CD4-positive, alpha-beta T cell treated with Interleukin-21 for 1 hour (primary cell): ENCODE measurements at regions not wholly inside any gene's neighbourhood (a gene's known extent, or its start where the extent isn't known, plus 50 kb on each side); places are given as distances from the start of the nearest gene placed in this dataset.
A peak's percentile ranks its signal among the peaks of the same experiment; 100 is the strongest.
"Not testable (repeated sequence)": the region's sequence is repeated elsewhere in the genome, so short reads cannot be mapped to it uniquely, and the experiment has no call there.

Source experiments
- DNase-seq: peaks from one replicate; pipeline ENCODE4 v3.0.0-alpha.2; 2020

GRCh38 chr2:8343031-8343430, 338.8 kb upstream of the ID2 start:
- no peak for DNase-seq

GRCh38 chr2:8344144-8345097, 337.4 kb upstream of the ID2 start:
- DNase-seq: no peak

GRCh38 chr2:8345200-8345599, 336.7 kb upstream of the ID2 start:
- DNase-seq: no peak

GRCh38 chr2:8346208-8346607, 335.6 kb upstream of the ID2 start:
- DNase-seq: no peak

DNA sequence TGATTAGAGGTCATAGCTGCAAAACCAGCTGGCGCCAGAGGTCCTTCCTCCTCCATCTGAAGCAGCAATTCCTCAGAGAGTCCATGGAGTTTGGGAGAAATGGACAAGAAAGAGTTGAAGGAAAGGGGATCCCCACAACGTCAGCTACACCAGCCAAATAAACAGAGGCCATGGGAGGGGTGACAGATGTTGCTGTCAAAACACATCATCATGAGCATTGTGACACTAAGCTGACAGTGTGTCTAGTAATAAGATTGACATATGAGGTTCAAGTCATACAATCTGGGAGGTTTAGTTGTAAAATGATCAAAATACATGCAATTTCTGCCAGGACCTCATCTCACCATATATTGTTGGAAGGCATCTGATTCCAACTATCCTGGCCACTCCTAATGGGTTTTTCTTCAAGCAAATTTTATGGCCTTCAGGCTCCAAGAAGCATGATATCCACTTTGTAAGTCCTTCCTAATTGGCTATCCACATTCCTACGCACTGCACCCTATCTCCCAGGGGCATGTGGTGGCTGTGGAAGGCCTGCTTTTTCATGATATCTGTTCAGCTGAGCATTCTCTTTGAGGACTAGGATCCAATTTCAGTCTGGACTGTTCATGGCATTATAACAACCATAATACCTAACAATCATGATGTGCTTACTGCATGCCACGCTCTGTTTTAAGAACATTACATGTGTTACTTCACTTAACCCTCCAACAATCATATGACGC, 335.0 kb upstream of the ID2 start:
- DNase-seq: no peak

DNA sequence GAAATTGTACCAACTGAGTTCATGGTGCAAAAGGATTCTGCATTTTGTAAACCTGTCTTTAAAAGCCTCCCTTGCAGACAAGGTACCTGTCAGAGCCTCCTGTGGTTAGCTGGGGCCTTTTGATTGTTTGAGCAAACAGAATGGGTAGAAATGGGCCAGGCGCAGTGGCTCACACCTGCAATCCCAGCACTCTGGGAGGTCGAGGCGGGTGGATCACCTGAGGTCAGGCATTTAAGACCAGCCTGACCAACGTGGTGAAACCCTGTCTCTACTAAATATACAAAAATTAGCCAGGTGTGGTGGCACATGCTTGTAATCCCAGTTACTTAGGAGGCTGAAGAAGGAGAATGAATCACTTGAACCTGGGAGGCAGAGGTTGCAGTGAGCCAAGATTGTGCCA, 332.9 kb upstream of the ID2 start:
- DNase-seq: not testable (repeated sequence)

DNA sequence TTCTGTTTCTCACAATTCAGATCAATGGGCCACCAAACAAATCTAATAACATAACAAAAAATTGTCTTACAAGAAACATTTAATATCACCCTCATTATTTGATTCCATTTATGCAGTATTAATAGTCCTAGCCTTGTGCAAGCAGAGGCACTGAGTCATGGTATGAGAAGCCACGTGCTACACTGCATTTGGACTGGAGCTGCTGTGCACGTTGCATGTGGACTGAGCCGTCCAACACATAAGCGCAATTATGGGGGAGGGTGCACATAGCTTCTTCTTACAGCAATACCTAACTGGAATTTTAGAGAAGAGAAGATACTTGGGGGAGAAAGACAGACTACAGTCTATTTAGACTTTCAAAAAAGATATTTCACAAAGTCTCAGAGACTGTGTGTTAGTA, 329.6 kb upstream of the ID2 start:
- no peak for DNase-seq

- no peak for DNase-seq
These were observed 328.9 kb upstream of the ID2 start for GRCh38 chr2:8352989-8353388.

- no peak for DNase-seq
These were observed 326.6 kb upstream of the ID2 start for GRCh38 chr2:8355102-8355859.

DNA sequence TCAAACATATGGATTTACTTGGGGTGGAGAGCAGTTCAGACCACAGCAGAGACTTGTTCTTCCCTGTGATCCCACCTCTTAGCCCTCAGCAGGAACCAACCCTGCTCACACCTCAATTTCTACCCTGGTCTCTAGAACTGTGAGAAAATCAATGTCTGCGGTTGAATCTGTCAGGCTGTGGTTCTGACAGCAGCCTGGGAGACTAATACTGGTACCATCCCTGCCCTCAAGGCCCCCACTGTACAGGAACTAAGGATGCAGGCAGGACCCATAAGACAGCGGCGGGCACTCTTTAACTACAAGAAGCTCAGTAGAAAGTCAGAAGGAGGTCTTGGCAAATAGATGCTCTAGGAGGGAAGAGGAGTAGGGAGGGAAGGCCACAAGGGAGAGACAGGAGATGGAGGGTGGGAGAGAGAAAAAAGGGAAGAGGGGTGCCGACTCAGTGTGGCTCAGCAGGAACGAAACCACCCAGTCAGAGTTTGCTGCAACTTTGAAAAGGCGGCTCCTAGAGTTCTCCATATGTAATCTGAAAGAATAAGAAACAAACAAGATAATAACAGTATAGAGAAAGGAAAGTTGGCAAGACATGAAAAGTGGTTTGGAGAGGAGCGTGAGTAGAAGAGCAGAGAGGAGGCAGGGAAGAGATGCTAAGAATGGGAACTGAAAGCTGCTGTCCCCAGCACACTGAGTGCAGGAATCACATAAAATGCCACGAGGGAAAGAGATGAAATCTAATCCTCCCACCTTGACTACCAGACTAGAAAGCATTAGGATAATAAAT, 323.9 kb upstream of the ID2 start:
- no peak for DNase-seq

DNA sequence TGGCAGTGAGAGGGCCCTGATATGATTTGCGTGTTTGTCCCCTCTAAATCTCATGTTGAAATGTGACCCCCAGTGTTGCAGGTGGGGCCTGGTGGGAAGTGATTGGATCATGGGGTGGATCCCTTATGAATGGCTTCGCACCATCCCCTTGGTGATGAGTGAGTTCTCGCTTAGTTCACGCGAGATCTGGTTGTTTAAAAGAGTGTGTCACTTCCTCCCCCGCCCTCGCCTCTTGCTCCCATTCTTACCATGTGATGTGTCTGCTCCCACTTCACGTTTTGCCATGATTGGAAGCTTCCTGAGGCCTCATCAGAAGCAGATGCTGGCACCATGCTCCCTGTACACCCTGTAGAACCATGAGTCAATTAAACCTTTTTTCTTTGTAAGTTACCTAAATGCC, 319.9 kb upstream of the ID2 start:
- DNase-seq: no peak

- DNase-seq: no peak
These were observed 318.7 kb upstream of the ID2 start for GRCh38 chr2:8363161-8363560.

- DNase-seq: no peak
These were observed 317.2 kb upstream of the ID2 start for GRCh38 chr2:8364668-8365067.

GRCh38 chr2:8365331-8365910, 316.4 kb upstream of the ID2 start:
- no peak for DNase-seq

GRCh38 chr2:8367833-8368232, 314.0 kb upstream of the ID2 start:
- no peak for DNase-seq

DNA sequence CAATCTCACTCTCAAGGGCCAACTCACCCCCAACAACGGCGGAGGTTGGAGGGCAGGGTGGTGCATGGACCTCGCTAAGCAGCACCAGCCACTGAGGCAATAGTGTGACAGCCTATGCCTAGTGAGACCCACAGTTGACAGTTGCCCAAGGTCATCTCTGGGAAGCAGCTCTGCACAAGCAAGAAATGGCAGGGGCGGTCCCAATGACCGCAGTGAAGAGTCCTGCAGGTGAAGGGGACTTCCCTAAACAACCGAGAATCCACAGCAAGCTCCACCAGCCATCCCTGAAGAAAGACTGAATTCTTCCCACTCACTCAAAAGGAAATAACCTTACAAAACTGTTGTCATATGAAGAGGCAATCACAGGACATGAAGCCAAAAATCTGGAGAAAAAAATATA, 313.4 kb upstream of the ID2 start:
- no peak for DNase-seq

DNA sequence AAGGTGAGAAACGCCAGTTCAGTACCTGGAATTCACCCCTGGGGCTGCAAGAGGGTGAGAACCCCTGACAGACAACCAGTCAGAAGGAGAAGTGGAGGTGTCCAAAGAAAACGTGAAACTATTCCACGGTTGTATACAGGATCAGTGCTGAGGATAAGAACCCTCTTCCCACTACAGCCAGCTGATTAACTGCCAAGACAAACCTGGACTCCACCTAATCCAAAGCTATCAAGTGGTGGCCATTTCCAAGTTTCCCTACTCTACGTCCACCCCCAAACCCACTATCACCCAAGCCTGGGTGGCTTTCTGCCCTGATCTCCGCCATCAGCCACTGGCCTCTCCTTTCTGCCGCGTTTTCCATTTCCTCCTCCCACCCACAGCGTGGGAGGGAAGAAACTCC, 312.3 kb upstream of the ID2 start:
- no peak for DNase-seq

- DNase-seq: no peak
These were observed 311.5 kb upstream of the ID2 start for GRCh38 chr2:8370258-8370802.

DNA sequence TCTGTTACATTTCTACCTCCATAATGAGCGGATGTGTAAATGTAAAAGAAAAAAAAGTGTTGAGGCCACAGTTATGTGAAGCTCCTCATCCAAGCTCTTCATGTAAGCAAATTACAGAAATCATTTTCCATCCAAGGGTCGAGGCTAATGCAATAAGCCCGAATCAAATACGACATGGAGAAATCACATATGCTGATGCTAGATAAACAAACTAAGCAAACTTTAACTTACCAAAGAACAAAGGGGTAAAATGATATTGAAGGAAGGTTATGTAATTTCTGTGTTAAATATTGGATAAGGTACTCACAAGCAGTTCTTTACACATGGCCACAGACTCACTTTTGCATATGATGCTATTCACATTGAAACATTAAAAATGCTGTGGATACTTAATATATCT, 310.2 kb upstream of the ID2 start:
- no peak for DNase-seq

DNA sequence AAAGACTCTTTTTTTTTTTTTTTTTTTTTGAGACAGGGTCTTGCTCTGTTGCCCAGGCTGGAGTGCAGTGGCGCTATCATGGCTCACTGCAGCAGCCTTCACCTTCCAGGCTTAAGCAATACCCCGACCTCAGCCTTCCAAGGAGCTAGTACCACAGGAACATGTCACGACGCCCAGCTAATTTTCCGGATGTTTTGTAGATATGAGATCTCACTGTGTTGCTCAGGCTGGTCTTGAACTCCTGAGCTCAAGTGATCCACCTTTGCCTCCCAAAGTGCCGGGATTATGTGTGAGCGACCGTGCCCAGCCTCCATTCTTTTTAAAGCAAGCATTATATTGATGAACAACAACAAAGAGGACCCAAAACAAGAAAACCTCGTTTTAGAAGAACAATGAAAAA, 307.1 kb upstream of the ID2 start:
- no peak for DNase-seq

DNA sequence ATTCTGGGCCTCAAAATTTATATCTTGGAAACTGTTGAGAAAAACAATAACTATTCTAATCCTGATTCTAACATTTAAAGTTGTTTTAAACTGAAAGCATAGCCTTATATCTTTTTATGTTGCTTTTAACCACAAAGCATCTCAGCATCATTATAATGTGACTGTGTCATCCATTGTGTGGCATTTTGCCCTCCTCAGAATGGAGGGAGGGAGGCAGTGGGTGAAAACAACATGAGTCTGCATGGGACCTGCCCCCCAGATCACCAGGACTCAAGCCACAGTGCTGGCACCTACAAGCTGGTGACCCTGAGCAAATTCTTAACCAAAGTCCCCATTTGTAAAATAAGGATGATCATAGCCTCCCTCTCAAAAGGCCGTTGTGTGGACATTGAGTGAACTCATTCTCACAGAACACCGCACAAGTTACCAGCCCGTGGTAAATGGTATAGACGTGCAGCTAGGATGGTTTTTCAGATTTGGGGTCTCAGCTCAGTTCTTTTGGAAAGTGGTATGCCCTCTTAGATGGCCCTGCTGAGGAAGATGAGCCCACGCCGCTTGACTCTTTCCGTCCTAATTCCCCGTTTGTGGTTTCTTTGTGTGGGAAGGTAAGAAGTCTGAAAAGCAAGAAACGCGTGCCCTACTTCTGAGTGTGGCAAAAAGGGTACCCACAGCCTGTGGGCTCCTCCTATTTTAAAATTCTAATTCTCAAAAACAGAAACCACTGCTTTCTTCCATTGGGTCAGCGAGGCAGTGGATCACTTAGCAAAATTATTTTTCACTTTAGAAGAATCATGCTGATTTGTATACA, 305.0 kb upstream of the ID2 start:
- peak; percentile 9 for DNase-seq
